Skeletal muscle cell (primary cell): ENCODE measurements at regions not wholly inside any gene's neighbourhood (a gene's known extent, or its start where the extent isn't known, plus 50 kb on each side); places are given as distances from the start of the nearest gene placed in this dataset.

Experiments
- DNase-seq: peaks from one replicate; pipeline ENCODE4 v3.0.0-alpha.2; 2010; ENCODE audit warnings: low read depth
- H3K4me3 ChIP-seq: 2 replicates; pipeline ENCODE4 v1.5.1; 2011; ENCODE audit warnings: low read depth, mild to moderate bottlenecking, control low read depth, low read length, moderate library complexity

DNA sequence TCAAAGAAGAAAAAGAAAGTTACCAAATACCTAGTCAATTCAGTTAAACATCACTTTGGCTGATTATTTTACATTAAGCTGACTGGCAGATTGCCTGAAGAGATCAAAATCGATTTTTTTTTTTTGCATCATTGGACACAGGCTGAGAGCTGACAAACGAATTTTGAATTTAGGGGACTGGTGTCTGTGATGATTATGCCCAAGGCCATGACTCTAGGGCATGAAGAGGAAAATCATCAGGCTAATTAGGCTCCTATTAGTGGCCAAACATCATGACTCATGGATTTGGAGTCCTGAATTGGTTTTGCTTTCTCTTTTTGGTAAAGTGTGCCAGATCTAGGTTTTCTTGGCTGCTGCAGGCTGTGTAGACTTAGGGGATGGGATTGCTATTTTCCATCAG lies 829.3 kb upstream of the LCORL start:
- H3K4me3 ChIP-seq: no peak overlapping the region
- DNase-seq: no peak

DNA sequence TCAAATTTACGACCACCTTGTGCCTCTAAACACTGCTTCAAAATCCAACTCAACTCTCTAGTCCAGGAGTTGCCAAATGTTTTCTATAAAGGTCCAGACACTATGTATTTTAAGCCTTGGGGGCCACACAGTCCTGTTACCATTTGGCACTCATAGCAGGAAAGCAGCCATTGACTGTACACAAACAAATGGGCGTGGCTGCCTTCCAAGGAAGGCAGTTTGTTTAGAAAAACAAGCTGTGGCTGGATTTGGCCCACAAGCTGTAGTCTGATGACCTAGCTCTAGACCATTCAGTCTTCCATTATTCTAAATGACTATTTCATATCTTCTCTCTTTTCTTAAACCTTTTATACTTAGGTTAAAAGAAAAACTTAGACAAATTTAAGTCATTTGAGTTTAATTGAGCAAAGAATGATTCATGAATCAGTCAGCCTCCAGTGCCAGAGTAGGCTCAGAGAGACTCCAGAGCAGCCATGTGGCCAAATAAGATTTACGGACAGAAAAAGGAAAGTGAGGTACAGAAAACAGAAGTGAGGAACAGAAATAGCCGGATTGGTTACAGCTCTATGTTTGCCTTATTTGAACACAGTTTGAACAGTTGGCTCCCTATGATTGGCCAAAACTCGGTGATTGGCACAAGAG lies 825.8 kb upstream of the LCORL start:
- no peak for DNase-seq
- H3K4me3 ChIP-seq: no peak overlapping the region

DNA sequence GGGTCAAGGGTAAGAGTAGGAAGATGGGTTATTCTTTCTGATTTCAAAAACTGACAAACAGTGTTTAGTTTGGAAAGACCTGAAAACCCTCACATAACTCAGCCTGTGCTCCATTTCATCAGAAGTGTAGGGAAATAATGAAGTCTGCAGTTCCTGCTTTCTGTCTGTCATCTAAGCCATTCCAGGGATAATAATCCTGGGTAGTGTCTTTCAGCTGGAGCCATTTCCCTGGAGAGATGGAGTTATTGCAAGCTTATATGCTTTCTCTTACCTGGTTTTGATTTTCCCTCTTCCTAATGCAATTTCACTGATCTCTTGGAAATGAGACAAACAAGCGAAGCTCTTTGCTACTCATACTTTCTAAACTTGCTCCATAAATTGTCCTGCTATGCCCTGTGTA lies 824.8 kb upstream of the LCORL start:
- H3K4me3 ChIP-seq: no peak overlapping the region

DNA sequence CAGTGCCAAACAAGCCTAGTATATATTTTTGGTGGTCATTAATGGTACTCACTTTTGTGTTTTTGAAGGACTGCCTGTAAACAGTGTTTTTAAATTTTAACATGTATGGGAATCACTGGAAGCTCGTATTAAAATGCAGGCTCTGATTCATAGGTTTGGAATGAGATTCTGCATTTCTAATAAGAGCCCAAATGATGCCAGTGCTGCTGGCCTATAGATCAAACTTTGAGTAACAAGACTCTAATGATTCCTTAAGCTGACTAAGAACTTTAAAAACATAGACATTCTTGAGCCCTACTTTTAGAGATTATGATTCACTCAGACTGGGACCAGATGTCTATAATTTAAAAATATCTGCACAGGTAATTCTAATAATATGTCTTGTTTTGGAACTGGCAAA lies 823.2 kb upstream of the LCORL start:
- no peak for DNase-seq
- H3K4me3 ChIP-seq: no peak overlapping the region

More for the DNA sequence above, 824.8 kb upstream of the LCORL start:
- no peak for DNase-seq

- H3K4me3 ChIP-seq: no peak overlapping the region
- no peak for DNase-seq
Observed at GRCh38 chr4:18842431-18842830, 820.9 kb upstream of the LCORL start.

GRCh38 chr4:18840481-18840880 lies 818.9 kb upstream of the LCORL start:
- no peak for DNase-seq
- no peak overlapping the region for H3K4me3 ChIP-seq

DNA sequence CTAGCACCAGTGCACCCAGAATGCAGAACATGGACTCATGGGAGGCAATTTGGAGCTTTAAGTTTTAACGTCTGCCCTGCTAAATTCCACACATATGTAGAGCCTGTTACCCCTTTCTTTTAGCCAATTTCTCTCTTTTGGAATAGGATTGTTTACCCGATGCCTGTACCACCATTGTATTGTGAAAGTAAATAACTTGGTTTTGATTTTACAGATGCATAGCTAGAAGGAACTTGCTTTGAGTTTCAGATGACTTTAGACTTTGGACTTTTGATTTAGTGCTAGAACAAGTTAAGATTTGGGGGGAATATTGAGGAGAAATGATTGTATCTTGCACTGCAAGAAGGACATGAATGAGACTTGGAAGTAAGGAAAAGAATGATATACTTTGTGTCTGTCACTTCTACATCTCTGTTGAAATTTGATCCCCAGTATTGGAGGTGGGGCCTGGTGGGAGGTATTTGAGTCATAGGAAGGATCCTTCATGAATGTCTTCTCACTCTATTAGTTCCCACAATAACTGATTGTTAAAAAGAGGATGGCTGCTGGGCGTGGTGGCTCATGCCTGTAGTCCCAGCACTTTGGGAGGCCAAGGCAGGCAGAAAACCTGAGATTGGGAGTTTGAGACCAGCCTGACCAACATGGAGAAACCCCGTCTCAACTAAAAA lies 794.8 kb upstream of the LCORL start:
- no peak overlapping the region for H3K4me3 ChIP-seq
- DNase-seq: no peak

DNA sequence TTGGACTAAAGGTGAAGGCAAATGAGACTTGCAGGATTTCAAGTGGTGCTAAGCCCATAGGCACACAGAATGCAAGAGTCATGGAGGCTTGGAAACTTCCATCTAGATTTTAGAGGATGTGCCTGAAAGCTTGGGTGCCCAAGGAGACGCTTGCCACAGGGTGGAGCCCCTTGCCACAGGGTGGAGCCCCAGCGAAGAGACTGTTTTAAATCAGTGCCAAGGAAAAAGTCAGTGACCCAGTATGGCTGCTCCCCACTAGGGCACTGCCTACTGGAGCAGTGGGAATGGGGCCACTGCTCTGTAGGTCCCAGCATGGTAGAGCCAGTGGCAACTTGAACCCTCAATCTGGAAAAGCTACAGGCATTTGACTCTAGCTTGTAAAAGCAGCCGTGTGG lies 794.2 kb upstream of the LCORL start:
- H3K4me3 ChIP-seq: no peak overlapping the region
- no peak for DNase-seq

- DNase-seq: no peak
- no peak overlapping the region for H3K4me3 ChIP-seq
Observed at GRCh38 chr4:18815081-18815778, 793.7 kb upstream of the LCORL start.

DNA sequence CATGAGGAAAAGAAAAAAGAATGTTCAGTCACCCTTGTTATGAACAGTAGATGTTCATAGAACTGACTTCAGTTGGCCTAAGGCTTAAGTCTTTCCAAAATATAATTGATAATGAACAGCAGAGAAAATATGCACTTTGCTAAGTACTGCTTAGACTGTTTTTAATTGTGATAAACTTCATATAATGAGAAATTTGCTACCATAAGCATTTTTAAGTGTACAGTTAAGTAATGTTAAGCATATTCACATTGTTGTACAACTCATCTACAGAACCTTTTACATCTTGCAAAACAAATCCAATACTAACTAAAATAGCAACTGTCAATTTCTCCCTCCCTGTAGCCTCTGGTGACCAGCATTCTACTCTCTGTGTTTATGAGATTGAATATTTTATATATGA lies 792.2 kb upstream of the LCORL start:
- H3K4me3 ChIP-seq: no peak overlapping the region
- DNase-seq: no peak

- no peak for DNase-seq
- no peak overlapping the region for H3K4me3 ChIP-seq
Observed at GRCh38 chr4:18813055-18813454, 791.5 kb upstream of the LCORL start.

GRCh38 chr4:18803781-18804180 lies 782.2 kb upstream of the LCORL start:
- H3K4me3 ChIP-seq: no peak overlapping the region
- no peak for DNase-seq

DNA sequence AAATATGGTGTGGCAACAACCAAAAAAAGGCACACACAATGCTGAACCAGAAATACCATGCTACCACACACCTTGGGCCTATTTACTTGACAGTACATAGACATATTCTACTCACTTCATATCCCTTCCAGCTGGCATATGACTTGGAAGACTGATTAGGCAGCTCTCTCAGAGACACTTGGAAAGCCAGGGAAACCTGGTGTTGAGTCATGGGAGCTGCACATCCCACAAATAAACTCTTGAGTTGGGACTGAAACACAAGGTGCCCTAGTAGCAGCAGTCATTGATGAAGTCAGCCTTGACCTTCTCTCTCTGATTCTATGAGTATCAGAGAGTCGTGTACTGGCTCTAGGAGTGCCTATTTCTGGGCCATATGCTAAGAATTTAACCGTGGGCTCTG lies 776.6 kb upstream of the LCORL start:
- DNase-seq: no peak
- no peak overlapping the region for H3K4me3 ChIP-seq

GRCh38 chr4:18795794-18796193 lies 774.2 kb upstream of the LCORL start:
- H3K4me3 ChIP-seq: no peak overlapping the region
- no peak for DNase-seq

DNA sequence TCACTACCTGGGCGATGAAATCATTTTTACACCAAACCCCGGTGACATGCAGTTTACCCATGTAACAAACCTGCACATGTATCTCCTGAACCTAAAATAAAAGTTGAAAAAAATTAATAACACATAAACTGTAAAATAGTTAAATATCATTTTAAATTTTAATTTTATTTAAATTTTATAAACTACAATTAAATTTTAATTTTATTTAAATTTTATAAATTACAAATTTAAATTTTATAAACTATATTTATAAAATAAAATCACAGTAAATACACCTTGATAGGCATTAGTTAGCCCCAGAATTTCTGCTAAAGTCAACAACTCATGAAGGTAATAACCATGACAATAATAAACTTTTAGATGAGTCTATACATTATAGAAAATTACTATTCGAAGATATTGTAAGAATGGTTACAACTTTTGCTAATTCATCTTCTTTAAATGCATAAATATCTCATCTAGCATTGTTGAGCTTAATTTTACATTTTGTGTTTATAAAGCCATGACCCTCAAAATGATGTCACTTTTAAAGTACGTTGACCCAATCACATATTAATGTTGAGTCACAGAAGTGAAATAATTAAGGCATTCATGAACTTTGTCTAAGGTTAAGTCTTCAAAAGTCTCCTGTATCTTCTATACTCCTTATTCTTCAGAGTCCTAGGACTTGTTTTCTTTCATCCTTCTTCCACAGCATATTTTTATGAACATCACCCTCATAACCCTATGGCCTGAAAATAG lies 755.8 kb upstream of the LCORL start:
- no peak for DNase-seq
- no peak overlapping the region for H3K4me3 ChIP-seq

- no peak overlapping the region for H3K4me3 ChIP-seq
Observed at GRCh38 chr4:18767921-18768320, 746.4 kb upstream of the LCORL start.

DNA sequence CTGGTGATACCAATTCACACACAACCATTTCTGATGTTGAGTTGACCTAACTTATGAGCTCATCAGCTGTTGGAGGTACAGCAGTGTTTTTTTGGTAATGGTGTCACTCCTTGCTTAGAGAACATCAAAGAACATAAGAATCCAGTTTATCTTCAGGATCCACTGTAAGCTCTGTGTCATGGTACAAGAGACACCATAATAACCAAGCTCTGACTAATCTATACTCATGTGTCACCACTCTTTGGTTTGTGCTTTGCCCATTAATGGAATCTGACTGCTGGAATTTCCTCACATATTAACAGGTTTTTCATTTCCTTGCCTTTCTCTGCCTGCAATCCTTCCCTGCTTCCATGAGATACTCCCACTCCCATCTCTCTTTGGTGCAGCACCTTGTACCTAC lies 735.1 kb upstream of the LCORL start:
- no peak overlapping the region for H3K4me3 ChIP-seq

More at GRCh38 chr4:18767921-18768320, 746.4 kb upstream of the LCORL start:
- DNase-seq: no peak

DNA sequence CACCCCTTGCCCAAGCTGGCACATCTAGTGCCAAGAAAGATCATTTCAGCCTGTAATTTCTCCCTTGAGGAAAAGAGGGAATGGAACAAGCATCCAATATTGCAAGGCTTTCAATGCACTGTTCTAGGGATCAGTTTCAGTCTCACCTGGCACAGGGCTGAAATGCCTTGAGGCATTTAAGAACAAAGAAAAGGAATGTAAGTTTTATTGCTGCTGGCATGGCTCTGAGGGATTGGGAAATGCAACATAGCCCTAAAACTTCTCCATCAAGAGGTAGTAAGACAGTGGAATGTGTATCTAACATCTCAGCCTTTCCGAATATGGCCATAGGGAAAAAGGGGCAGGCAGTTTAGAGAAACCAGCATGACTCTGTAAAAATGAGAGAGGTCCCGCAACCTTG lies 732.6 kb upstream of the LCORL start:
- H3K4me3 ChIP-seq: no peak overlapping the region

More for the DNA sequence above, 735.1 kb upstream of the LCORL start:
- no peak for DNase-seq

GRCh38 chr4:18751083-18751482 lies 729.5 kb upstream of the LCORL start:
- DNase-seq: no peak
- H3K4me3 ChIP-seq: no peak overlapping the region

More for the DNA sequence above, 732.6 kb upstream of the LCORL start:
- no peak for DNase-seq

- no peak overlapping the region for H3K4me3 ChIP-seq
- no peak for DNase-seq
Observed at GRCh38 chr4:18749391-18749790, 727.8 kb upstream of the LCORL start.
